Karpas-422 (cell line): ENCODE measurements at regions not wholly inside any gene's neighbourhood (a gene's known extent, or its start where the extent isn't known, plus 50 kb on each side); places are given as distances from the start of the nearest gene placed in this dataset.

Experiments
- DNase-seq: peaks from one replicate; pipeline ENCODE4 v3.0.0-alpha.2; 2015
- H2AFZ ChIP-seq: fragments of 200-600 bp; sonication (generic); 2 replicates; pipeline ENCODE4 v1.6.1; 2014; ENCODE audit warnings: antibody characterized with exemption, low read length, mixed read lengths
- H3K27ac ChIP-seq: fragments of 200-600 bp; sonication (generic); 2 replicates; pipeline ENCODE4 v1.5.1; 2014; ENCODE audit warnings: mild to moderate bottlenecking, low read length, moderate library complexity
- H3K27me3 ChIP-seq: fragments of 200-600 bp; sonication (generic); 2 replicates; pipeline ENCODE4 v1.6.1; 2014; ENCODE audit warnings: low read length, mixed read lengths
- H3K36me3 ChIP-seq: fragments of 200-600 bp; sonication (generic); 2 replicates; pipeline ENCODE4 v1.6.1; 2014; ENCODE audit warnings: low read length, mixed read lengths; ENCODE audit not compliant: insufficient read depth
- H3K4me1 ChIP-seq: fragments of 200-600 bp; sonication (generic); 2 replicates; pipeline ENCODE4 v1.6.1; 2014; ENCODE audit warnings: mild to moderate bottlenecking, low read length, mixed read lengths
- H3K4me2 ChIP-seq: fragments of 200-600 bp; sonication (generic); 2 replicates; pipeline ENCODE4 v1.6.1; 2014; ENCODE audit warnings: low read length, low read depth, mild to moderate bottlenecking; ENCODE audit not compliant: poor library complexity, severe bottlenecking
- H3K4me3 ChIP-seq: fragments of 200-600 bp; sonication (generic); 2 replicates; pipeline ENCODE4 v1.5.1; 2014; ENCODE audit warnings: mild to moderate bottlenecking, antibody characterized with exemption, low read length, mixed read lengths
- H3K79me2 ChIP-seq: fragments of 200-600 bp; sonication (generic); 2 replicates; pipeline ENCODE4 v1.6.1; 2014; ENCODE audit warnings: mild to moderate bottlenecking, low read length, mixed read lengths
- H3K9ac ChIP-seq: fragments of 200-600 bp; sonication (generic); 2 replicates; pipeline ENCODE4 v1.6.0; 2014; ENCODE audit warnings: low read length
- H3K9me2 ChIP-seq: fragments of 200-600 bp; sonication (generic), shearing (Covaris generic); replicated peaks from 2 replicates; pipeline ENCODE4 v1.6.0; 2014; ENCODE audit warnings: mild to moderate bottlenecking, low read length, moderate library complexity; ENCODE audit not compliant: insufficient read depth
- H3K9me3 ChIP-seq: fragments of 300-700, 200-600 bp; sonication (generic); 2 replicates; pipeline ENCODE4 v1.6.1; 2014; ENCODE audit warnings: low read length, mixed read lengths
- H4K20me1 ChIP-seq: fragments of 200-600 bp; sonication (generic); 2 replicates; pipeline ENCODE4 v1.6.1; 2014; ENCODE audit warnings: mild to moderate bottlenecking, antibody characterized with exemption, low read length, low read depth; ENCODE audit not compliant: insufficient read depth

GRCh38 chr10:47183704-47184041, 116.3 kb upstream of the GDF10 start:
- Histone ChIP-seq H3K27ac (no peak overlapping the region), H3K9me3 (no peaks in the 10 kb centered on the region), H3K36me3 (no peaks in the 10 kb centered on the region), H2AFZ (no peak overlapping the region), H3K4me2 (no peak overlapping the region), H3K9ac (no peak overlapping the region), H3K4me3 (no peak overlapping the region), H3K27me3 (no peaks in the 10 kb centered on the region), H3K9me2 (no peaks in the 10 kb centered on the region), H3K79me2 (no peaks in the 10 kb centered on the region), H4K20me1 (no peaks in the 10 kb centered on the region), H3K4me1 (no peaks in the 10 kb centered on the region)
- DNase-seq: no peak

DNA sequence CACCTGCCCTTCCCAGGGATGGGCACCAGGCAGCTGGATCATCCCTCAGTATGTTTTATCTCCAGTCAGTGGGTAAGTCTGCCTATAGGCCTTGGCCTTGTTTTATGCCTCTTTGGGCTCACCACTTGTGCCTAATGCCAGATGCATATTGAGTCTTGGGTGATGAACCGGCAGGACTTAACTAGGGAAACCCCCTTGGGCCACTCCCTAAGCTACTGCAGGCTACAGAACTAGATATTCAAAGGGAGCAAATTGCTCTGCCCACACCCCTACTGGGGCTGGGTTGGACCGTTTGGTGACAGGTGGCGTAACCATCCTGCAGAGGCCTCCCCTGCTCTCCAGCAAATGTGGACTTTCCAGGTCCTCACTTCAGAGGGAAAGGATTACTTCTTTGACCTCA, 115.7 kb upstream of the GDF10 start:
- Histone ChIP-seq H3K27ac (no peak overlapping the region), H3K4me1 (no peaks in the 10 kb centered on the region), H3K27me3 (no peaks in the 10 kb centered on the region), H4K20me1 (no peaks in the 10 kb centered on the region), H3K36me3 (no peaks in the 10 kb centered on the region), H2AFZ (no peak overlapping the region), H3K4me3 (no peak overlapping the region), H3K9ac (no peak overlapping the region), H3K79me2 (no peaks in the 10 kb centered on the region), H3K4me2 (no peak overlapping the region), H3K9me2 (no peaks in the 10 kb centered on the region), H3K9me3 (no peaks in the 10 kb centered on the region)
- no peak for DNase-seq

DNA sequence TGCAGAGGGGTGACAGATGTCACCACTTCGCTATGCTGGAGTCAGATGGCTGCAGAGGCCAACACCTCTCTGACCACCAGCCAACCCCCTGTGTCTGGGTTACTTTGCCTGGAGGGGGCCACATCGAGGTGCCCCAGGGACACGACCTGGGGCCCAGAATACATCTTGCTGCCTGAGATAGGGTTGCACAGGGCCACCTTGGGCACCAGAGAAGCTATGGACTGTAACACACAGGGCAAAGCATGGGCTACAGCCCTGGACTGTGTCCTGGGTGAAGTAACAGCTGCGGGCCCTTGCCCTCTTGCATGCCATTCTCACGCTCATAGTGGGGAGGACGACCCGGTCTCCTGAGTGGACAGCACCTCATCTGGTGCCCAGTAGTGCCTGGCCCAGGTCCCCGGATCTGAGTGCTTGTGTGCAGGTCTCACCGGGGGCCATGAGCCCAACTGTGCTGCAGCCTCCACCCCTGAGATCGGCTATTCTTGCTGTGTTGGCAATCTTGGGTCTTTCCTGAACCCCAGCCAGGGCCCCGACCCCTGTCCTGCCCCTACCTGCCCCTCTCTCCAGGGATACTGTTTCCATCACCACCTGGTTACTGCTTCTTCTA, 115.2 kb upstream of the GDF10 start:
- H4K20me1 ChIP-seq: no peaks in the 10 kb centered on the region
- no peaks in the 10 kb centered on the region for H3K9me2 ChIP-seq
- no peaks in the 10 kb centered on the region for H3K27me3 ChIP-seq
- no peak overlapping the region for H3K9ac ChIP-seq
- H3K79me2 ChIP-seq: no peaks in the 10 kb centered on the region
- no peak overlapping the region for H2AFZ ChIP-seq
- H3K36me3 ChIP-seq: no peaks in the 10 kb centered on the region
- no peaks in the 10 kb centered on the region for H3K9me3 ChIP-seq
- no peak overlapping the region for H3K4me2 ChIP-seq
- H3K4me1 ChIP-seq: no peaks in the 10 kb centered on the region
- no peak overlapping the region for H3K4me3 ChIP-seq
- no peak overlapping the region for H3K27ac ChIP-seq
- DNase-seq: no peak

DNA sequence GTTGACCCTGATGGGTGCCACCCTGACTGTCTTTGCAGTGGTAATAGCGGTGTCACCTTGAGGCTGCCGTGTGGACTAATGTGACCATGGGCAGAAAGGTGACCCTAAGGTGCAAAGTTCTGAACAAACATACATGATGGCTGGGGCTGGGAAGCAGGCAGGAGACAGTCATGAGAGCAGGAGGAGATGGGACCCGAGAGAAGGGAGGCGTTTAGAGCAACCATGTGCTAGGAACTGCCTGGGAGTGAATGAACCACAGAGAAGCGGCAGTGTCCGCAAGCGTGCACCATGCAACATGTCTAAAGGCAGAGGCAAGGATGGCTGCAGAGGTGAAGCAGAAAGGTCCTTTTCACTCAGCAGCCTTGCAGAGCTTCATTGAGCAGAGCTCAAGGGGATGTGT, 113.1 kb upstream of the GDF10 start:
- no peaks in the 10 kb centered on the region for H3K4me1 ChIP-seq
- no peak overlapping the region for H3K4me3 ChIP-seq
- no peak overlapping the region for H3K9ac ChIP-seq
- H3K27me3 ChIP-seq: no peaks in the 10 kb centered on the region
- no peak overlapping the region for H3K4me2 ChIP-seq
- H3K36me3 ChIP-seq: no peaks in the 10 kb centered on the region
- no peaks in the 10 kb centered on the region for H3K9me3 ChIP-seq
- no peaks in the 10 kb centered on the region for H4K20me1 ChIP-seq
- no peak overlapping the region for H2AFZ ChIP-seq
- no peak for DNase-seq
- H3K9me2 ChIP-seq: no peaks in the 10 kb centered on the region
- no peaks in the 10 kb centered on the region for H3K79me2 ChIP-seq
- no peak overlapping the region for H3K27ac ChIP-seq

- no peak overlapping the region for H3K4me2 ChIP-seq
- no peaks in the 10 kb centered on the region for H3K9me2 ChIP-seq
- H3K79me2 ChIP-seq: no peaks in the 10 kb centered on the region
- no peaks in the 10 kb centered on the region for H3K27me3 ChIP-seq
- no peak for DNase-seq
- no peaks in the 10 kb centered on the region for H4K20me1 ChIP-seq
- no peaks in the 10 kb centered on the region for H3K9me3 ChIP-seq
- H3K4me3 ChIP-seq: no peak overlapping the region
- H3K36me3 ChIP-seq: no peaks in the 10 kb centered on the region
- H3K9ac ChIP-seq: no peak overlapping the region
- H3K4me1 ChIP-seq: no peaks in the 10 kb centered on the region
- H3K27ac ChIP-seq: no peak overlapping the region
- H2AFZ ChIP-seq: no peak overlapping the region
These were observed 112.4 kb upstream of the GDF10 start for GRCh38 chr10:47187592-47187991.

DNA sequence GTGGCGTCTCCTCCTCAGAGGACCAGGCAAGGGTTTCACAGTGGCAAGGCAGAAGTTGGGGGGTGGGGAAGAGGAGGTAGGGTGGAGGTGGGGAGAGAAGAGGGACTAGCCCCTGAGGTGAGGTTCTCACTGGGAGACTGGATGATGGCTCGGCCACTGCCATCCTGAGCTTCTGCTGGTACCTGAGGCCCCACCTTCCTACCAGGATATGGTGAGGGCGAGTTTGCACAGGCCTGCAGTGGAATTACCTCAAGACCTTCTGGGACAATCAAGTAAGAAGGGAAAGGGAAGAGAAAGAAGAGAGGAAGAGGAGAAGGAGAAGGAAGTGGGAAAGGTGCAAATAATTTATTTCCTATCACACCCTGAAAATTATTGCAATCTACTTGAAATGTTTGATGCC, 111.8 kb upstream of the GDF10 start:
- no peak for DNase-seq
- Histone ChIP-seq H4K20me1 (no peaks in the 10 kb centered on the region), H3K36me3 (no peaks in the 10 kb centered on the region), H3K9me2 (no peaks in the 10 kb centered on the region), H3K79me2 (no peaks in the 10 kb centered on the region), H3K4me1 (no peaks in the 10 kb centered on the region), H3K9ac (no peak overlapping the region), H3K9me3 (no peaks in the 10 kb centered on the region), H3K27me3 (no peaks in the 10 kb centered on the region), H2AFZ (no peak overlapping the region), H3K27ac (no peak overlapping the region), H3K4me3 (no peak overlapping the region), H3K4me2 (no peak overlapping the region)

- Histone ChIP-seq H3K4me3 (no peak overlapping the region), H3K9me2 (no peaks in the 10 kb centered on the region), H3K27ac (no peak overlapping the region), H3K79me2 (no peaks in the 10 kb centered on the region), H3K4me2 (no peak overlapping the region), H2AFZ (no peak overlapping the region), H3K4me1 (no peaks in the 10 kb centered on the region), H4K20me1 (no peaks in the 10 kb centered on the region), H3K36me3 (no peaks in the 10 kb centered on the region), H3K27me3 (no peaks in the 10 kb centered on the region), H3K9ac (no peak overlapping the region), H3K9me3 (no peaks in the 10 kb centered on the region)
- DNase-seq: no peak
These were observed 110.2 kb upstream of the GDF10 start for GRCh38 chr10:47189802-47190201.

DNA sequence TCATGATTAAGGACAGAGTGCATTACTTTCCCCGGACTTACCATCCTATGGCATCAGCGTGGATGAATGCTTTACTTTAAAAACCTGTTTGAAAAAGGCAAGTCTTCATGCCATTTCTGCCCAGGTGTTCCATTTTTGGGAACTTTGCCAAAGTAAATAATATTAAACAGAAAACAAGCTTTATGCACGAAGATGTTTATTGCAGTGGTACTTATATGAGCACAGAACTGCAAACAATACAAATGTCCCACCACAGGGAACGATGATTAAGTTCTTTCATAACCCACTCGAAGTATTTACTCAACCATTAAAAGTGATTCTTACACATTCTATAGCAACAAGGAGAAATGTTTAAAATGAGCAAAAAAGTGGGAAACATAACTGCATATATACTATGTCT, 109.7 kb upstream of the GDF10 start:
- Histone ChIP-seq H3K9me3 (no peaks in the 10 kb centered on the region), H3K4me2 (no peak overlapping the region), H3K9me2 (no peaks in the 10 kb centered on the region), H3K4me3 (no peak overlapping the region), H3K79me2 (no peaks in the 10 kb centered on the region), H3K27ac (no peak overlapping the region), H3K27me3 (no peaks in the 10 kb centered on the region), H2AFZ (no peak overlapping the region), H3K36me3 (no peaks in the 10 kb centered on the region), H3K4me1 (no peaks in the 10 kb centered on the region), H3K9ac (no peak overlapping the region), H4K20me1 (no peaks in the 10 kb centered on the region)
- no peak for DNase-seq
